DMS153 (cell line): ENCODE measurements at regions not wholly inside any gene's neighbourhood (a gene's known extent, or its start where the extent isn't known, plus 50 kb on each side); places are given as distances from the start of the nearest gene placed in this dataset.
"Not testable (repeated sequence)": the region's sequence is repeated elsewhere in the genome, so short reads cannot be mapped to it uniquely, and the experiment has no call there.

Experiments used
- DNase-seq: peaks from one replicate; lab custom pipeline; 2025; lab: John Stamatoyannopoulos, UW

- not testable (repeated sequence) for DNase-seq
These were observed 51.5 kb downstream of the PPIAL4A start for GRCh38 chr1:120941066-120941465.

- DNase-seq, result not testable (repeated sequence)
These were observed 52.3 kb downstream of the PPIAL4A start for GRCh38 chr1:120941836-120942217.

GRCh38 chr1:120942218-120942944, 52.8 kb downstream of the PPIAL4A start:
- peak; percentile 52 for DNase-seq

GRCh38 chr1:120942945-120943319, 53.4 kb downstream of the PPIAL4A start:
- not testable (repeated sequence) for DNase-seq

- not testable (repeated sequence) for DNase-seq
These were observed 55.1 kb downstream of the PPIAL4A start for GRCh38 chr1:120944691-120945090.

GRCh38 chr1:120945122-120945521, 55.6 kb downstream of the PPIAL4A start:
- not testable (repeated sequence) for DNase-seq

GRCh38 chr1:120947114-120947513, 57.5 kb downstream of the PPIAL4A start:
- DNase-seq, result not testable (repeated sequence)

GRCh38 chr1:120949724-120950123, 60.2 kb downstream of the PPIAL4A start:
- not testable (repeated sequence) for DNase-seq

- DNase-seq, result not testable (repeated sequence)
These were observed 61.1 kb downstream of the PPIAL4A start for GRCh38 chr1:120950633-120951032.

- DNase-seq, result not testable (repeated sequence)
These were observed 61.5 kb downstream of the PPIAL4A start for GRCh38 chr1:120951100-120951499.

- not testable (repeated sequence) for DNase-seq
These were observed 62.8 kb downstream of the PPIAL4A start for GRCh38 chr1:120952207-120952870.

GRCh38 chr1:120952871-120953265, 63.3 kb downstream of the PPIAL4A start:
- DNase-seq, result not testable (repeated sequence)

GRCh38 chr1:120954736-120955135, 65.2 kb downstream of the PPIAL4A start:
- no peak for DNase-seq

- not testable (repeated sequence) for DNase-seq
These were observed 66.4 kb downstream of the PPIAL4A start for GRCh38 chr1:120955961-120956360.

- not testable (repeated sequence) for DNase-seq
These were observed 76.4 kb downstream of the PPIAL4A start for GRCh38 chr1:120966018-120966417.

- DNase-seq, result not testable (repeated sequence)
These were observed 83.3 kb downstream of the PPIAL4A start for GRCh38 chr1:120972863-120973262.

GRCh38 chr1:120973836-120974235, 84.3 kb downstream of the PPIAL4A start:
- DNase-seq, result not testable (repeated sequence)

- DNase-seq, result not testable (repeated sequence)
These were observed 87.7 kb downstream of the PPIAL4A start for GRCh38 chr1:120977279-120977678.

GRCh38 chr1:120981489-120982094, 92.0 kb downstream of the PPIAL4A start:
- not testable (repeated sequence) for DNase-seq

- DNase-seq, result not testable (repeated sequence)
These were observed 105.0 kb downstream of the PPIAL4A start for GRCh38 chr1:120994614-120995013.

- not testable (repeated sequence) for DNase-seq
These were observed 105.5 kb downstream of the PPIAL4A start for GRCh38 chr1:120995025-120995424.

GRCh38 chr1:121001090-121001726, 111.6 kb downstream of the PPIAL4A start:
- not testable (repeated sequence) for DNase-seq
